ENCODE measurements at regions not wholly inside any gene's neighbourhood (a gene's known extent, or its start where the extent isn't known, plus 50 kb on each side); places are given as distances from the start of the nearest gene placed in this dataset.

GRCh38 chr2:122447237-122447636 is 691.8 kb downstream of the TSN start:
- no peak for DNase-seq

- DNase-seq: no peak
Measured at GRCh38 chr2:122451040-122451439, 695.6 kb downstream of the TSN start.

DNA sequence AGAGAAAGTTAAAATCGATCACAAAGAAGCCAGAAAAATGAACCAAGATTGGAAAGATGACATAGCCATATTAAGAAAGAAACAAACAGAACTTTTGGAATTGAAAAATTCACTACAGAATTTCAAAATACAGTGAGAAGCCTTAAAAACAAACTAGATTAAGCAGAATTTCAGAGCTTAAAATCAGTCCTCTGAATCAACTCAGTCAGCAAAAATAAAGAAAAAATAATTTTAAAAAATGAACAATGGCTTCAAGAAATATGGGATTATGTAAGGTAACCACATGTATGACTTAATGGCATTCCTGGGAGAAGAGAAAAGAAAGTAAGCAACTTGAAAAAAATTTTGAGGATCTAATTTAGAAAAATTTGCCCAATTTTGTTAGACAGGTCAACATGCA is 696.2 kb downstream of the TSN start:
- no peak for DNase-seq

GRCh38 chr2:122469147-122469546 is 713.7 kb downstream of the TSN start:
- no peak for DNase-seq

- no peak for DNase-seq
Measured at GRCh38 chr2:122471753-122472152, 716.3 kb downstream of the TSN start.

GRCh38 chr2:122478117-122478516 is 722.7 kb downstream of the TSN start:
- DNase-seq: no peak

GRCh38 chr2:122478771-122479170 is 723.3 kb downstream of the TSN start:
- no peak for DNase-seq

DNA sequence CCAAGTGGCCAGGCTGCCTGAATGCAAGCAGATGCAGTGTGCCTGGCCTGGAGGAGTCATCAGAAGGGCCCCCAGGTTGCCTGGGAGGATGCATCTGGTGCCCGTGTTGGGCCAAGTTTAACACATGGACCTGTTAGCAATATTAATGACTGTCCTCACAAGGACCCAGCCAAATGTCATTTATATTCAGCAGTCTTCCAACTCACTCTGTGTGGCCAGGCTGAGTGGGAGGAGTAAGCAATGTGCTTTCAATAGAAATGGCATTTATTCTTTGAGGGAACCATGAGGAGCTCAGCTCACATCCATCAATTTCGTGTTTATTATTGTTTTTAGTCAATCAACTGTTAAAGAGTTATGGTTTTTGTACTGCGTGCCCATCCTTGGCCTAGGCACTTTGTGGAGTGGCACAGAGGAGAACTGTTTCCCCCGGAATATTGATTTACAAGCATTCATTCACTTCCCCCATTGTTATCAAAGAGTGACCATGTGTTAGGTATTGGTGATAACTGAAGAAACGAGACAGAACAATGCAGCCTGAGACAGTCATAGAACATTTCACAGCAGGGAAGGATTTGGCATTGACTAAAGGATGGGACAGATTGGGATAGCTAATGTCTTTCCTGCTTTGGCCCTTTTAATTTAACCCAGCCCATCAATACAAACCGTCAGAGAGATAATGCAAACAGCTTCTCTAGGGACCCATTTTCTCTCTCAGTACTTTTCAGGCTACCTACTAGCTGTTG is 725.2 kb downstream of the TSN start:
- no peak for DNase-seq

DNA sequence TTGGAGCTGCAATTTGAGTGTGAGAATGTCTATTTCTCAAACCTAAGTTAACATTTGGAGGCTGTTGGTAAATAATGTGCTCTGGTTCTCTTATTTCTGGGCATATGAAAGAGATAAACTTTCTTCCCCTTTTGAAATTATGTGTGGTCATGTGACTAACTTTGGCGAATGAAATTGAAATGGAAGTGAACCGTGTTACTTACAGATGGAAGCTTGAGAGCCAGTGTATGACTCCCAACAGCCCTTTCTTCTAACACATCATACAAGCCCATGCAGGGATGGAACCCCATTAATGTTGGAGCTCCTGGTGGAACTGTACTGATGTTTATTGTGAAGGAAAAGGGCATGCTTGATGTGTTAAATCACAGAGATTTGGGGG is 725.8 kb downstream of the TSN start:
- no peak for DNase-seq

- DNase-seq: no peak
Measured at GRCh38 chr2:122481717-122482116, 726.3 kb downstream of the TSN start.

DNA sequence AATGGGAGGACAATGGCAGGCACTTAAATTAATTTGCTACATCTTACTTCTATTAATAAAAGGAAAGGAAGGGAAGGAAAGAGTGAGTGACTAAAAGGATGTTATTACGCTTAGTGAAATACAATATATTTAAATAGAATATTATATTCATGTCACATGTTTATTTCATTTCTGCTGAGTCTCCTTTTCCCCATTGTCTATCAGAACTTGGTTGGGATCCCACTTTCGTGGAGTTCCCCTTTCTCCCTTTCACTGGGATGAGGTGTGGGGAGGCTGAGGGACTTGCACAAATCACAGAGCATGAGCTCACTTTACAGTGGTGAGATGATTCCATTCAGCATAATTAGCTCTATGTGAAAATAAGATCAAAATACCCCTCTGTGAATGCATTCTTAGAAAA is 730.6 kb downstream of the TSN start:
- no peak for DNase-seq

DNA sequence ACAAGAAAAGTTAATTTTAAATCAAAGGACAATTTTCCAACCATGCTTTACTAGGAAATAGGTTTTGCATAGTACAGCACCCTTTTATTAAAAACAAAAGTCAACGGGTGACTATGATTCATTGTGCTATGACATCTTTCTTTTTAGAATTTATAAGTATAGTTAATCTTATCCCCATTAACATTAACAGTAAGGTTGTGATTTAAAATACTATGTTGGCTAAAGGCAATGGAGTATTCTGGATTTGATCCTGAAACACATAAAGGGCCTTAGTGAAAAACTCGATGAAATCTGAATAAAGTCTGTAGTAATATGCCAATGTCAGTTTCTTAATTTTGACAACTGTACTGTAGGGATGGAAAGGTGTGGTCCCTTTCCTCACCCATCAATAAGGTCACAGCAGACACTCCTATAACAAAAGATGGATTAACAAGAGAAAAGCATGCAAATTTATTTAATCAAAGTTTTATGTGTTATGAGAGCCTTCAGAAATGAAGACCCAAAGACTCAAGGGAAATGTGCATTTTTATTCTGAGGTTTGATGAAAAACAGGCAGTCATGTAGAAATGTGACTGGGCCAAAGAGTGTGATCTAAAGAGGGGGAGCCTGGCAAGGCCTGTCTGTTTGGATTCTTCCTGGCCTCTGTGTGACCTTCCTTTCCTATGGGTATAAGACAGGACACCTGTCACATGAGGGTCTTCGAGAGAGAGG is 731.4 kb downstream of the TSN start:
- no peak for DNase-seq

DNA sequence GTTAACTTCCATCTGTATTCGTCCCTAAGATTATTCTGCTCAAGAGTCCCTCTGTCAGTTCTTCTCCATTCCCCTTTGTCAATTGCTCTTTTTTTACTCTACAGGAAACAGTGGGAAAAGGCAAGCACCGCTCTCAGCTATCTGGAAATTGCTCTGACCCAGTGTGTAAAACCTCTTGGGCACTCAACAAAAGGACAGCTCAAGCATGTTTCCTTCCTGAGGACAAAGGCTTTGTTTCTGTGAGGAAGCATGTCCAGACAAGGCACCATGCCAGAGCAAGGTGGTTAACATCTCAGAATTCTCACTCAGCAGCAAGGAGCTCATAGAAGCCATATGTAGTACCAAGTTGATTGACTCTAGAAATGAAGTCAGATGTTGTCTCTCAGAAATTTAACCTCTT is 735.6 kb downstream of the TSN start:
- no peak for DNase-seq

- no peak for DNase-seq
Measured at GRCh38 chr2:122500316-122501105, 745.1 kb downstream of the TSN start.

DNA sequence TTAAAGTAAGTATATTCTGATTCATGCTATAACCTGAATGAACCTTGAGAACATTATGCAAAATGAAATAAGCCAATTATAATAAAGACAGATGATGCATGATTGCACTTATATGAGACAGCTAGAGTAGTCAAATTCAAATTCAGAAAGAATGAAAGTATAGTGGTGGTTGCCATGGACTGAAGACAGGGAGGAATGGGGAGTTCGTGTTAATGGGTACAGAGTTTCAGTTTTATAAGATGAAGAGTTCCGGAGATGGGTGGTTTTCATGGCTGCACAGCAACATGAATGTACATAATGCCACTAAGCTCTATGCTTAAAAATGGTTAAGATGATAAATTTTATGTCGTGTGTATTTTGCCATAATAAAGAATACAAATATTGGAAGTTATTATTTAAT is 751.2 kb downstream of the TSN start:
- no peak for DNase-seq

- DNase-seq: no peak
Measured at GRCh38 chr2:122507261-122507660, 751.8 kb downstream of the TSN start.

DNA sequence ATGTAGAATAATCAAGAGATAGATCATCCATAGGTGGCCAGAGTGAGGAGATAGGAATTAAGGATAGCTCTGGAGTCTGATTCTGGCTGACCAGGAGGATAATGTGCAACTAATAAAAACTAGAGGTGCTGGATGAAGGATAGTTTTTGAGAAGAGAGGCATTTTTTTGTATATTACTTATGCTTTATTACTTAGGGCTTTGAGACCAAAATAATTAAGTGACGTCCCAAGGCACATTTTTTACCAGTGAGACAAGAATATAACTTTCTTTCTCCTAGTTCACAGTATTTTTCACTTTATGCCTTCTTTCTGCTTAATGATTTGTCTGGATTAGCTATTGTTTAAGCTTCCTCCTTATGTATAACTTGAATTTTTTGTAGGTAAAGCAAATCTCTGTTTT is 756.6 kb downstream of the TSN start:
- no peak for DNase-seq

DNA sequence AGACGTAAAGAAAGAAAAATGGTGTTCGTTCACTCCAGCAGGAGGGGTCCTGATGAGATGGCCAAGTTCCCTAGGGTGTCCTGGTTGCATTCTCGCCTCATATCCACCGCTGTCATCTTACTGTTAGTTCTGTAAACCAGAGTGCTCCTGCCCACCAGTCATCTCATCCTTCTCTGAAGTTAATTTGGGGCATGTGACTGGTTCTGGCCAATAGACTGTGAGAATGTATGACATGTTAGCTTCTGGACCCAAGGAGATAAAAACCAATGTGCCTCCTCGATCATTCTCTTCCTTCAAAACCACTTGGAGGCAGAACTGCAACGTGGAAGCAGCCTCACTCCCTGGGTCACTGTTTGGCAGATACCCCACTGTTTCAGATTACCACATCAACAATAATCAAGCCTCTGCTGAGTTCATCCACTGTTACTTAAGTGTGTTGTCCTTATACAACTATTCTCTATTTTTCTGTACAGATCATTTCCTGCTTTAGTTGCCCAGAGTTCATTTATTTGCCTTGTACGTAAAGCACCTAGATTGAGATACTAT is 759.1 kb downstream of the TSN start:
- DNase-seq: no peak

GRCh38 chr2:122515731-122516290 is 760.4 kb downstream of the TSN start:
- DNase-seq: no peak

- DNase-seq: no peak
Measured at GRCh38 chr2:122516775-122517174, 761.3 kb downstream of the TSN start.

GRCh38 chr2:122519366-122519765 is 763.9 kb downstream of the TSN start:
- DNase-seq: no peak

- DNase-seq: no peak
Measured at GRCh38 chr2:122519821-122520611, 764.6 kb downstream of the TSN start.

Data from CD4-positive, alpha-beta T cell treated with Interleukin-12 subunit alpha and Interleukin-12 subunit beta, for 1 hour (primary cell).